GM18499 (cell line): ENCODE measurements at regions not wholly inside any gene's neighbourhood (a gene's known extent, or its start where the extent isn't known, plus 50 kb on each side); places are given as distances from the start of the nearest gene placed in this dataset.
"Not testable (repeated sequence)": the region's sequence is repeated elsewhere in the genome, so short reads cannot be mapped to it uniquely, and the experiment has no call there.

Source experiments
- ATAC-seq: cut with Tn5 transposase; IDR thresholded peaks from one replicate; pipeline ENCODE4 v1.9.1; 2021; ENCODE audit warnings: moderate number of reproducible peaks; ENCODE audit not compliant: insufficient read depth, unreplicated experiment

DNA sequence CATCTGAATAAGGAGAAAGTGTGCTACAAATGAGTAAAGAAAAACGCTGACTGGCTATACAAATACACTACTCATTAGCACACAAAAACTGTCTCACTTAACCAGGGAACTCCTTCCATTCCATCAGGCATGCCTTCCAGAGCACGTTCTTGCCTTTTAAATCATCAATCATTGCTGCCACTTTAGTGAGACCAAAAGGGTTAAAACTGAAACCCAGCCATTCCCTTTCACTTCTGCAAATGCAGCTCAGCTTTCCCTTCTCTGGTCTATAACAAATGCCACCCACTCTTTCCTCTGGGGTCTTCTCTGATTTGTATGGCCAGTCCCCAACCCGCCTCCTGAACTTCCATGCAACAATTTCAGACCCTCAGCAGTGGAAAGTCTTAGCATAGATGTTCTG is 231.5 kb downstream of the TRIML1 start:
- no peak for ATAC-seq

DNA sequence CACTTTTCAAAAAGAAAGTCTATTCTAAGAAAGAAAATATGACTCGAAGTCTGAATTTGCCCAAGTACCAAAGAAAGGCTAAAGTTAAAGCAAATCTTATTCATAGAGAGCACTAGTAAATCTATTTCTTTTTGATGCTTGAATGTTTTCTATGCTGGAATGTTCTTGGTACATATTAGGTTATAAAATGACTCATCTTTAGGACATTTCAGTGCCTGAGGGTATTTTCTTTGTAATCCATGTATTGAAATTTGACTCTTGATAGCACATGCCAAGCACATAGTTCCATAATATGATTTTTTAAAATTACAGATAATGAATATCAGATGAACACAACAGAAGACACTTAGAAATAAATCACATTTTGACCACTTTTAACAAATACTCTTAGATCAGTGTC is 232.8 kb downstream of the TRIML1 start:
- no peak for ATAC-seq

DNA sequence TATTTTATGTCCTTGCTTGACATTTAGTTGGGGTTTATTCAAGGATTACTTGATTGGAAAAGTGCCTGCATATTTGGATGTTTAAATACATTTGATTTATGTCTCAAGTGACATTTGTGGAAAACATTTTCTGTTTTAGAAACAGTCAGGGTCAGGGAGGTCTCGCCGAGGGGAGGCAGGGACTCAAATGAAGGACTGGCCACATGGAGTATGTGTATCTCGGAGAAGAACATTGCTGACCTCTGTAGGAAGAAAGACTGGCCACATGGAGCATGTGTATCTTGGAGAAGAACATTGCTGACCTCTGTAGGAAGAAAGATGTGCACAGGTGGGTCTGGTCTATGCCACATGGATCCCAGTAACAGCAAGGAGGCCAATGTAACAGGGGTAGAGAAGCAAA is 233.6 kb downstream of the TRIML1 start:
- ATAC-seq: no peak

DNA sequence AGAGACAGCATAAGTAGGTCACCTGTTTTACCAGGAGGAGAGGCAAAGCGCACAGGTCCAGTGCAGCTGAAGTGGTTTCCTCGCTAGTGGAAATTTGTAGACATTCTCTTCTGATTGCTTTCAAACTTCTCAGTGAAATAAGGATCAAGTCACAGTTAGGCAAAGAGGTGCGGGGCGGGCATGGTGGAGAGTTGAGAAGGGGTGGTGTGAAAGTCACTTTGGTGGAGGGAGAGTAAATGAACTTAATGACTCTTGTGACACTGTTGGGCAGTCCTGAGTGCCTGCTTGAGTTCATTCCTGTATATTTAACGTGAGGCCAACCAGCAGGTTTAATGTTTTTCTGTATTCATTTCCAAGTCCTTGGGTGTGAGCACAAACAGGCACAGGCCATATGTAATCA is 235.6 kb downstream of the TRIML1 start:
- no peak for ATAC-seq

DNA sequence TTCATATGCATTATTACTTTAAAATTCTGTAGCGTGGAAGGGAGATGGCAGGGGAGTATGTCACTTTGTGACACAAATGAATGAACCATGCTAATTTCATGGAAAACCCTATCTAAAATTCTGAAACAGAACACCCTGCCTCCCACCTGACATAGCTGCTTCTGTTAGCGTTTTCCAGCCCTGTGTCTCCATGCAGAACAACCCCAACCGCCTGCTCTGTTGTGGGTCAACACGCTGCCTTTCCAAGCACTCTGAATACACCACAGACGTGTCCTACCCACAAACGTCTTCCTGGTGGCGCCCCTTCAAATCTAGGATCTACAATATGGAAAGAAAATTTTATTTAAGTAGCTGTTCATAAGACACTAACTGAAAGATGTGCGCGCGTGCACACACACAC is 238.6 kb downstream of the TRIML1 start:
- ATAC-seq: no peak

DNA sequence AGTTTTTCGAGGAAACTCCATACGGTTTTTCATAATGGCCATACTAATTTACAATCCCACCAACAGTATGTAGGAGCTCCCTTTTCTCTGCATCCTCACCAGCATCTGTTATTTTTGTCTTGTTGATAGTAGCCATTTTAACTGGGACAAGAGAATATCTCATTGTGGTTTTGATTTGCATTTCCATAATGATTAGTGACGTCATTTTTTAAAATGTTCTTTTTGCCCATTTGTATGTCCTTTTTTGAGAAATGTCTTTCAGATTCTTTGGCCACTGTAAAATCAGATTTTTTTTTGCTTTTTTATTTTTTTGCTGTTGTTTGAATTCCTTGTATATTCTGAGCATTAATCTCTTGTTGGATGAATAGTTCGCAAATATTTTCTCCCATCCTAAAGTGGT is 243.9 kb downstream of the TRIML1 start:
- ATAC-seq: no peak

DNA sequence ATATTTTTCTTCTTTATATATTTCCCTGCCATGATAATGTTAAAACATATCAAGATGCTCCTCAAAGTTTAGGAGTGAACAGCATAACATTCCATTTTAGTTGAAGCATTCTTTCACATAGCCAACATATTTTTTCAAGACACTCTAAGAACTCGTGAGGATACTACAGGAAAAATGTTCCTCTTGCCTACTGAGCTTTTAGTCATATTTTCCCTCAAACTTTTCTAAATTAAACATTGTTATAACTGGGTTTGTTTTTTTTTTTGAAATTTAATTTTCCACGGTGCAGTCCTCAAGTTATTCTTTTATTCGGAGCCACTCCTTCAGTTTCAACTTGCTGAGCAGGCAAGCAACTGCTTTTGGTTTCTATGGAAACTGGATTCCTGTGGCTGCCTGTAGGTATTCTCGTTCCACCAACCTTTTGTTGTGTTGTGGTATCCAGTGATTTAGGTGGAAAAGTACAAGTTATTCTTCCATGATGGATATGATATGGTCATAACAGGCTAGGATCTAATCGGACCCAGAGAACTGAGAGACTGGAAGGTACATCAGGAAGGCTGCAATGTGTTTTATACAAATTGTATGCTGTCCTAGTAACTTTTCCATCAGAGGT is 248.0 kb downstream of the TRIML1 start:
- no peak for ATAC-seq

DNA sequence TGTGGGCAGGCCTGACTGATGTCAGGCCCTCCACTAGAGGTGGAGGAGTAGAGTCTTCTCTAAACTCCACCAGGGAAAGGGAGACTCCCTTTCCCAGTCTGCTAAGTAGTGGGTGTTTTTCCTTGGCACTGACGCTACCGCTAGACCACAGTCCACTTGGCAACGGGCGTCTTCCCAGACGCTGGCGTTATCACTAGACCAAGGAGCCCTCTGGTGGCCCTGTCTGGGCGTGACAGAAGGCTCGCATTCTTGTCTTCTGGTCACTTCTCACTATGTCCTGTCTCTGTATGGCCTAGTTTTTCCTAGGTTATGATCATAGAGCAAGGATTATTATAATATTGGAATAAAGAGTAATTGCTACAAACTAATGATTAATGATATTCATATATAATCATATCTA is 252.1 kb downstream of the TRIML1 start:
- ATAC-seq: not testable (repeated sequence)

DNA sequence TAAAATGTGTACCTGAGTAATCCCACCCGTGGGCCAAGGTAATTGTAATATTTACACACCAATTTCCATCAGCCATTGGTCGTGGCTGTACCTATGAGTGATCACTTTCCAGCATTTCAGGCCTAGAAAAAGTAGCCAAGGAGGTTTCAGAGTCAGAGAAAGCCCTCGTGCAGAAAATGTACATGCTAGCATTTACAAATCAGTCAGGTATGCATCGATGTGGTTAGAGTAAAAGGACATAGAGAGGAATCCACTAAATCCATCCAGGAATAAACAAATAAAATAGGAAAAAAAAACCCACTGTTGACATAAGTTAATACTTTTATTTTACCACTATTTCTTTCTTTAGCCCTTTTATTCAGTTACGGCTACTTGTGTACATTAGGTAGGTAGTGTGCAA is 256.8 kb downstream of the TRIML1 start:
- ATAC-seq: no peak

DNA sequence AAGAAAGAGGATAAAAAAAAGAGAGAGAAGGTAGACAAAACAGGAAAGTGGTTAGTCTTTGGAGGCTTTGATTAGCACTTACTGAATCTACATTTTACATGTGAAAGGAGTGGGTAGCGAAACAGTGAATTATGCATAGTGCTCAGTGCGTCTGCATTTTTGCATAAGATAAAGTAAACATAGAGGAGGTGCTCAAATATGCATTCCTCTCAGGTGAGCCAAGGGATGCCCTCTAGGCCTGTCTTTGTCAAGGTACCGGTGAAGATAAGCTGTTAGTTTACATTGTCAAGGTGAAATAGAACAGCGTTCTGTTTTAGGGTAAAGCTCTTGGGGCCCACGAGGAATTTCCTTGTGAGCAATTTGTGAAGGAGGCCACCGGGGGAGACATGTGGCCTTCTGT is 260.6 kb downstream of the TRIML1 start:
- no peak for ATAC-seq

DNA sequence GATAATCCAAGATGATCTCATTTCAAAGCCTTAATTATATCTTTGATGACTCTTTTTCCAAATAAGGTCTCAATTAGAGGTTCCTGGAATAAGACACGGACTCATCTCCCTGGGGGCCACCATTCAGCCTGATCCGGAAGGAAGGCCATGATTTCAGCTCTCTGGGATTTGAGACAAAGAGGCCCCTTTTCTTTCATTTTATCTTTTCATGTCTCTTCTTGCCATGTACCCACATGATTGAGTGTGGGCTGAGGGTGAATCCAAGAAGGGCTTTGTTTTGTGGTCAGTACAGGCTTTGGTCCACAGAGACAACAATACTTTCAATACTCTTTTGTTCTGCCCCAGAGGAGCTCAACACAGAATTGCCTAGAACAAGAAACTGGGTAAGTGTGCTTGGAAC is 261.2 kb downstream of the TRIML1 start:
- no peak for ATAC-seq

DNA sequence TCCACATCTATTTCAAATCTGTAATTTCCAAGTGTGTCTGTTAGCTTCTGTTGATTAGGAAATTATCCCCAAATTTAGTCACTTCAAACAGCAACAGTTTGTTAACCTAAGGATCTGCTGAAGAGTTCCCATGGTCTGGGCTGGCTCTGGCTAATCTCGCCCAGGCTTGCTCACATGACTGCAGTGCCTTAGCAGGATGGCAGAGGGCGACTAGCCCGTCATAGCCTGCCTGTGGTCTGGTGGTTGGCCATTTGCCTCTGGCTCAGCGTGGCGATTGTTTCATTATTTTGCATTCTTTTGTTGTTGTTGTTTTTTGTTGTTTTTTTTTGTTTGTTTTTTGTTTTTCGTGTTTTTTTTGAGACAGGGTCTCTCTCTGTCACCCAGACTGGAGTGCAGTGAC is 264.0 kb downstream of the TRIML1 start:
- ATAC-seq: no peak

DNA sequence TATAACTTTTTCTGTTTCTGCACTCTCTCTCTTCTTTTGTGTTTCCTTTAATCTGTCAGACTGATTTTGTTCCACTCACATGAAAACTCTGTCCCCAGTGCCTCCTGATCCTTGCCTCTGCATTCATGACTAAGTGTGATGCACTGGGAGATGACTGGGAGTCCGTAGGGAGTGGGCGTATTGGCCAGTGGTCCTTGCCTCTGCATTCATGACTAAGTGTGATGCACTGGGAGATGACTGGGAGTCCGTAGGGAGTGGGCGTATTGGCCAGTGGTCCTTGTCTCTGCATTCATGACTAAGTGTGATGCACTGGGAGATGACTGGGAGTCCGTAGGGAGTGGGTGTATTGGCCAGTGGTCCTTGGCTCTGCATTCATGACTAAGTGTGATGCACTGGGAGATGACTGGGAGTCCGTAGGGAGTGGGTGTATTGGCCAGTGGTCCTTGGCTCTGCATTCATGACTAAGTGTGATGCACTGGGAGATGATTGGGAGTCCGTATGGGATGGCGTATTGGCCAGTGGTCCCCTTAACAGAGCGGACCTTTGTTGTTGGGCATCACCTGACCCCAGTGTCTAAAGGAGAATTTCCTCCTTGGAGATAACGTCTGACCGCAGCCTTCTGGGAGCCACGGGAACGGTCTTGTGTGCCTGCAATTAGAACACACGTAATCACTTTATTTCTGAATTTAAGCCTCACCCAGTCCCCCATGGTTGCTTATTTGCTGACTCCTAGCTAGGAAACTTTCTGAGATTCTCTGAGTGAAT is 266.0 kb downstream of the TRIML1 start:
- ATAC-seq: not testable (repeated sequence)

DNA sequence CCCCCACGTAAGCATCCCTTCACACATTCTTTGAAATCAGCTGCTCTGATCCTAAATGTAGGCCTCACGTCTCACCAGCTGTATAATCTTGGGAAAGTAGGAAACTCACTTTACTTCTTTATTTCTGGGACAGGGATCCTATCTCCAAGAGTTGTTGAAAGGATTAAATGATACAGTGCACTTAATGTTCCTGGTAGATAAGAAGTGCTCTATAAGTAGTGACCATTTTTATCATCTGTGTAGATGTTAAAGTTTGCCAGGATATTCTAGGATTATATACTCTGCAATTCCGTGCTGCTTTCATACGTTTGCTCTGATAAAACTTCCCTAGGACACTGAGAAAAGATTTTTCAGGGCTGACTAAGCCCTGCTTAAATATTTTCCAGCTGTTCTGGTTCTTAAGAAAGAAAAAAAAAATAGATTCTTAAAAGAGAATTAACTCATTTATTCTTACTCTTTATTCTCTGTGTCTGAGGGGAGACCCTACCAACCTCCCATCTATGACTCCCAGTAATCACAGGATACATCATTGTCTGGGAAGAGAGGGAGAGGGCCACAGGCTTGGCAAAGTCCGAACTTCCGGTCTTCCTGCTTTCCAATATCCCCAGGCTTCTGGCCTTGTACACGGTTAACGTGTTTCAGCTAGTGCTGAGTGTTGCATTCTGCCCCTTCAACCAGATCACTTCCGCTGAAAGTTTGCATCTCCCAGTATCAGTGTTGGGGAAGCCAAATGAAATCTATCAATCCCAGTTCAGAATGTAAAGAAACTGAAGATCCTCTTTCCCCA is 269.2 kb downstream of the TRIML1 start:
- no peak for ATAC-seq

DNA sequence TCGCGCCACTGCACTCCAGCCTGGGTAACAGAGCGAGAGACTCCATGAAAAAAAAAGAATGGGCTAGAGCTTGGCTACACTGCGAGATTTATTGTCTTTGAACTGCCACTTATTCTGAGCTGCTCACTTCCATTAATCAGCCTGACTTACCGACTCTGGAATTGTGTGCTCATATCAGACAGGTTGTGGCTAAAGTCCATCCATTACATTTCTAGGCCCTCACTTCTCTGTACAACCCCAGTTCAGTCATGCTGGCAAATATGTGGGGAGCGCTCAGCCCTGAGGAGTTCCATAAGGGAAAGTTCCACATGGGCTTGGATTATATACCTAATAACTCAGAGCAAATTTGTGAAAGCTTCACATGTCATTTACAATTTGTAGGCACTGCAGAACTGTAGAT is 270.6 kb downstream of the TRIML1 start:
- ATAC-seq: no peak

DNA sequence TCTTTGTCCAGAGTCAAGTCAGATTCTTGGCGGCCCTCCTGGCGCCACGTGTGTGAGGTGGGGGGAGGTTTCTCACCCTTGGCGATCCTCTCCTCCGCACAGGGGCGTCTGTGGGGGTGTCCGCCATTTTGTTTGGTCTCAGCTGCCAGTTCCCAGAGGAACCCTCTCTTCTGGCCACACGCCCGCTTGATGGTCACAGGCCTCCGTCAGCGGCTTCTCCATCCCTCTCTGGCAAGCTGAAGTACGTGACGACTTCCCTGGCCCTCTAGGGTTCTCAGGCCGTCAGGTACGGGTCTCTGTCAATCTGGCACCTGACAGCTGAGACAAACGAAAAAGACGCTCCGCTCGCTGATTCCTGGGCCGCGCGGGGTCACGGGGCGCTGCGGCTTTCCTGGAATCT is 272.6 kb downstream of the TRIML1 start:
- ATAC-seq: no peak

DNA sequence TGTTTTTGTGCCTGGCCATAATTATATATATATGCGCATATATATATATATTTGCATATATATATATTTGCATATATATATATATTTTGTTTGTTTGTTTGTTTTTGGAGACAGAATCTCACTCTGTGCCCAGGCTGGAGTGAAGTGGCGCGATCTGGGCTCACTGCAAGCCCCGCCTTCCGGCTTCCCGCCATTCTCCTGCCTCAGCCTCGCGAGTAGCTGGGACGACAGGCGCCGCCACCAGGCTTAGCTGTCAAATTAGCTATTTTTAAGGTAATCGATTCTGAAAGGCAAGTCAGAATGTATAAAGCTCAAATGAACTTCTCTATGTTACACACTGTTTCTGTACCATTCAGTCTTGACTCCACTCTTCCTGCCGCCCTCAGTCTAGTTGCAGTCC is 273.3 kb downstream of the TRIML1 start:
- no peak for ATAC-seq

DNA sequence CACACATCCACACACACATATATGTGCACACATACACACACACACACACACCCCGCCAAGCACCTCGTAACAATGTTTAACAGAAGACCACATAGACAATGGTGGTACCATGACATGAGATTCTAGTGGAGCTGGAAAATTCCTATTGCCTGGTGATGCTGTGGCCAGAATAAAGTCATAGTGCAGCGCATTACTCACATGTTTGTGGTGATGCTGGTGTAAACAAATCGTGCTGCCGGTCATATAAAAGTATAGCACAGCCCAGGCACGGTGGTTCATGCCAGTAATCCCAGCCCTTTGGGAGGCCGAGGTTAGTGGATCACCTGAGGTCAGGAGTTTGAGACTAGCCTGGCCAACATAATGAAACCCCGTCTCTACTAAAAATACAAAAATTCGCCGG is 275.2 kb downstream of the TRIML1 start:
- no peak for ATAC-seq

DNA sequence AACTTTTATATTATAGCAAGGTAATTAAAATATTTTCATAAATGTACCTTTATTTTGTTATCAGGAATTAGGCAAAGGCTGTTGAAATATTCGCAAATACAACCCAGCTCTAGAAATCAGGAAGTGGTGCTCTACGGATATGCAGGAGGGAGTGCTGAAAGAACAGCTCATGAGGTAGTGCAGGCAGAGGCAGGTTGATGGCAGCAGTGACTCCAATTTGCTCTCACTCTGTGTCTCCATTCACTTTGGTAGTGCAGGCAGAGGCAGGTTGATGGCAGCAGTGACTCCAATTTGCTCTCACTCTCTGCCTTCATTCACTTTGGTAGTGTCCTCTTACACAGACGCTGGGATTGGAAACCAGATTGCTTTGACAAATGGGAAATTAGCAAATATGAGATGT is 277.9 kb downstream of the TRIML1 start:
- no peak for ATAC-seq

DNA sequence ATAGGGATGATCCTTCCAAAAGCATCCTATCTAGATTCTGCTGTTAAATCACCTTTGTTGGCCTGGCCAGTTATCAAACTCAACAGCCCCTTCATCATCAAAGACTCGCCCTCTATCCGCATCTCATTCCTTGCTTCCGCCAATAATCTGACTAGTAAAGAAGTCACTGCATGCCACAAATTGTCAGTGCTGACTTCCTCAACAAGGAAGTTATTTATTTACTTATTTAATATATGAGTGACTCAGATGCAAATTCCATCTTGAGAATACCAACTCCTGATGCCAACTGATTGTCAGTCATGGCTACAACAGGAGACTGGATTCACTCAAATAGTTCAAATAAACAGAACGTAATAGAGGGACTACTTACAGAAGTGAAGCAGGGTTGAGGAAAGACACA is 283.8 kb downstream of the TRIML1 start:
- ATAC-seq: no peak

DNA sequence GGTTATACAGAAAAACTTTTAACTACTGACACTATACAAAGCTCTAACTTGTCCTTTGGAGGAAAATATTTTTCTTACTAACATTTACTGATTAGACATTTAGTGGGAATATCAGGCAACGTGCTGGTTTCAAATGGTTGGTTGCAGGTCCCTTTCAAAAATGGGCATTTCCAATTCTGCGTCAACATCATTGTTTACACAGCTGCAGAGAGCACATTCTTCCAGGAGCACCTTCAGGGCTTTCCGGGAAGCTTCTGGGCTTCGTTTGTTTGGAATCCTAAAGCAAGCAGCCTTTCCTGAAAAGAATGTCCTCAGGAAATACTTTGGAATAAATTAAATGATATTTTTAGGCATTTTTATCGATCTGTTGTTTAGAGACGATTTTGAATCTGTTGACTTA is 289.7 kb downstream of the TRIML1 start:
- no peak for ATAC-seq

DNA sequence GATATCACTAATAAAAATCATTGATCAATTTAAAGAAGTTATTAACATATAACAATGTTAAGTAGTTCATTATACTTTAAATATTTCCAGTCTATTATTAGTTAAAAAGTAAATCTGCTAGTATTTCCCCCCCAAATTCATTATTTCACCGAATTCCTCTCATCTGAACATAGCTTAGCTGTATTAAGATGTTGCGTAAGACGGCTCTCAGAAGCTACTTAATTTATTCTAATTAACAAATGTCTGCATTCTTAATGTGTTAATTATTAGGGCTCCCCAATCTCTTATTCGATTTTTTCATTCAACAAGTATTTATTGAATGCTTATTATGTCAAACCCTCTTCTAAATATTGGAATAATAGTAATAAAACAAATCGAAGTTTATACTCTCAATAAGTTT is 290.7 kb downstream of the TRIML1 start:
- no peak for ATAC-seq
